Osteoblast (primary cell): ENCODE measurements at regions not wholly inside any gene's neighbourhood (a gene's known extent, or its start where the extent isn't known, plus 50 kb on each side); places are given as distances from the start of the nearest gene placed in this dataset.

Source experiments
- DNase-seq: peaks from one replicate; pipeline ENCODE4 v3.0.0; 2011; ENCODE audit warnings: low spot score, mixed read lengths; ENCODE audit not compliant: insufficient read length; ENCODE audit errors: missing footprints
- H2AFZ ChIP-seq: 2 replicates; pipeline ENCODE4 v1.6.0; 2011; ENCODE audit warnings: mild to moderate bottlenecking, low read length
- H3K27ac ChIP-seq: 2 replicates; pipeline ENCODE4 v1.5.1; 2011; ENCODE audit warnings: mild to moderate bottlenecking, low read depth, low read length, moderate library complexity
- H3K27me3 ChIP-seq: 2 replicates; pipeline ENCODE4 v1.6.0; 2012; ENCODE audit warnings: mild to moderate bottlenecking, control low read depth, inconsistent platforms, low read length, moderate library complexity; ENCODE audit not compliant: insufficient read depth
- H3K36me3 ChIP-seq: 2 replicates; pipeline ENCODE4 v1.5.1; 2011; ENCODE audit warnings: mild to moderate bottlenecking, low read length, control low read depth, moderate library complexity; ENCODE audit not compliant: insufficient read depth
- H3K4me1 ChIP-seq: 2 replicates; pipeline ENCODE4 v1.5.1; 2011; ENCODE audit warnings: mild to moderate bottlenecking, low read length, control low read depth, moderate library complexity; ENCODE audit not compliant: insufficient read depth
- H3K4me2 ChIP-seq: 2 replicates; pipeline ENCODE4 v1.6.0; 2011; ENCODE audit warnings: mild to moderate bottlenecking, low read length; ENCODE audit not compliant: insufficient read depth
- H3K4me3 ChIP-seq: fragments of 200-600 bp; sonication (generic); 3 replicates; pipeline ENCODE4 v1.5.1; 2012; ENCODE audit warnings: mild to moderate bottlenecking, low read length, inconsistent platforms; ENCODE audit not compliant: insufficient read depth
- H3K79me2 ChIP-seq: 2 replicates; pipeline ENCODE4 v1.6.0; 2012; ENCODE audit warnings: mild to moderate bottlenecking, low read length, control low read depth, inconsistent platforms; ENCODE audit not compliant: insufficient read depth
- H3K9me3 ChIP-seq: 2 replicates; pipeline ENCODE4 v1.5.1; 2011; ENCODE audit warnings: low read depth, low read length, control low read depth
- H4K20me1 ChIP-seq: 2 replicates; pipeline ENCODE4 v1.6.0; 2012; ENCODE audit warnings: mild to moderate bottlenecking, low read length, control low read depth; ENCODE audit not compliant: insufficient read depth
- CTCF ChIP-seq: IDR thresholded peaks from 2 replicates; pipeline ENCODE4 v1.5.1; 2011; ENCODE audit warnings: mild to moderate bottlenecking, low read depth, low read length, moderate library complexity; ENCODE audit errors: extremely low read depth

- no peak overlapping the region for H3K4me2 ChIP-seq
Measured at GRCh38 chr11:109644152-109644551, 222.2 kb downstream of the C11orf87 start.

GRCh38 chr11:109648804-109649203 is 226.8 kb downstream of the C11orf87 start:
- no peak for DNase-seq
- Histone ChIP-seq H4K20me1 (no peaks in the 10 kb centered on the region), H3K9me3 (no peaks in the 10 kb centered on the region), H3K36me3 (no peaks in the 10 kb centered on the region), H3K79me2 (no peaks in the 10 kb centered on the region), H2AFZ (no peak overlapping the region), H3K4me1 (no peaks in the 10 kb centered on the region), H3K4me3 (no peak overlapping the region), H3K27me3 (no peaks in the 10 kb centered on the region), H3K27ac (no peak overlapping the region), H3K4me2 (no peak overlapping the region)
- TF ChIP-seq CTCF: no peak

More at GRCh38 chr11:109644152-109644551, 222.2 kb downstream of the C11orf87 start:
- TF ChIP-seq CTCF: no peak
- H4K20me1 ChIP-seq: no peaks in the 10 kb centered on the region
- no peak for DNase-seq
- no peak overlapping the region for H3K27ac ChIP-seq
- no peak overlapping the region for H3K4me3 ChIP-seq
- H3K9me3 ChIP-seq: no peaks in the 10 kb centered on the region
- no peak overlapping the region for H2AFZ ChIP-seq
- no peaks in the 10 kb centered on the region for H3K36me3 ChIP-seq
- no peaks in the 10 kb centered on the region for H3K27me3 ChIP-seq
- no peaks in the 10 kb centered on the region for H3K79me2 ChIP-seq
- H3K4me1 ChIP-seq: no peaks in the 10 kb centered on the region

GRCh38 chr11:109654091-109654490 is 232.1 kb downstream of the C11orf87 start:
- Histone ChIP-seq H3K79me2 (no peaks in the 10 kb centered on the region), H3K4me2 (no peak overlapping the region)
- TF ChIP-seq CTCF: no peak

GRCh38 chr11:109658190-109658589 is 236.2 kb downstream of the C11orf87 start:
- no peaks in the 10 kb centered on the region for H4K20me1 ChIP-seq
- no peaks in the 10 kb centered on the region for H3K4me1 ChIP-seq
- no peak for DNase-seq
- H3K79me2 ChIP-seq: no peaks in the 10 kb centered on the region
- no peak overlapping the region for H3K27ac ChIP-seq
- no peaks in the 10 kb centered on the region for H3K27me3 ChIP-seq
- no peak overlapping the region for H3K4me2 ChIP-seq
- no peak overlapping the region for H3K4me3 ChIP-seq
- H2AFZ ChIP-seq: no peak overlapping the region
- H3K9me3 ChIP-seq: no peaks in the 10 kb centered on the region
- no peaks in the 10 kb centered on the region for H3K36me3 ChIP-seq
- TF ChIP-seq CTCF: no peak

More at GRCh38 chr11:109654091-109654490, 232.1 kb downstream of the C11orf87 start:
- H3K27me3 ChIP-seq: no peaks in the 10 kb centered on the region
- H3K27ac ChIP-seq: no peak overlapping the region
- no peaks in the 10 kb centered on the region for H3K4me1 ChIP-seq
- H3K9me3 ChIP-seq: no peaks in the 10 kb centered on the region
- no peaks in the 10 kb centered on the region for H4K20me1 ChIP-seq
- no peak for DNase-seq
- no peaks in the 10 kb centered on the region for H3K36me3 ChIP-seq
- no peak overlapping the region for H2AFZ ChIP-seq
- H3K4me3 ChIP-seq: no peak overlapping the region
